ENCODE measurements at regions not wholly inside any gene's neighbourhood (a gene's known extent, or its start where the extent isn't known, plus 50 kb on each side); places are given as distances from the start of the nearest gene placed in this dataset.

DNA sequence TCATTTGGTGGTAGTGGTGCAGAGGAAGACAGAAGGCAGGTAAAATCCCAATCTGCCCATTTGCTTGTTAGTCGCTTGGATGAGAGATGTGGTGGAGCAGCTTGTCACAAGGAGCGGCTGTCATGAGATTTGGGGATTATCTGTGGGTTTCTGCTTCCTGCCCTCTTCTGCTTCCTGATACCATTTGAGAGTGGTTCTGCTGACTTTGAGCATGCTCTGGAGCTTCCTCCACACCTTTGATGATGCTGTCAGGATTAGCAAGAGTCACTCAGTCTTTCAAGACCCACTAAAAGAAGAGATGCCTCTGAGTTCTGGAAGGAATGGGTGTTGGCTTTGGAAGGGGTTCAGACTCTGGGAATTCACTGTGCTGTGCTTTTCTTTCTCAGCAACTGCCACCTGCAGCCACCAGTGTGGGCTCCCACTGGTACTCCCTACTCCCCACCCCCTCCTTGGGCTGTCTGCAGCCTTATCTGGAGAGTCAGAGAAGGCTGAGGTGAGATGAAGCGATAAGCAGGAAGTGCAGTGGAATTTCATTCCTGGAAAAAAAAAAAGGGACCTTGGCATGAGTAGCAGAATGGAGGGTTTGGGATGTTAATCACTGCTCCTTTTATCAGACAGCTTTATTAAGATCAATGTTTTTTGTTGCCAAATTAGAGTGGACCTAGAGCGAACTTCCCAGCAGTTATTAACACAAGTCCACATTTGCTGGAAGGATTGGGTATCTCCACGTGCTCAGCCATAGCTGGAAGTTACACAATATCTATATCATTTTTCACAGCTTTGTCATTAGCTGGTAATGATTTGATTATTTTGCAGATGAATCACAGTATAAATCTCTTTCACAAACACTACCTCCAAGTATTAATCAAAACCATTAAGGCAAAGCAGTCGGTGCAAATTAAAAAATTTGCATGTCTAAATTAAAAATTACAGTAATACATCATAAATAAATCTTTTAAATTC, 233.0 kb upstream of the SATB1 start:
- TF ChIP-seq, protein P1, sequence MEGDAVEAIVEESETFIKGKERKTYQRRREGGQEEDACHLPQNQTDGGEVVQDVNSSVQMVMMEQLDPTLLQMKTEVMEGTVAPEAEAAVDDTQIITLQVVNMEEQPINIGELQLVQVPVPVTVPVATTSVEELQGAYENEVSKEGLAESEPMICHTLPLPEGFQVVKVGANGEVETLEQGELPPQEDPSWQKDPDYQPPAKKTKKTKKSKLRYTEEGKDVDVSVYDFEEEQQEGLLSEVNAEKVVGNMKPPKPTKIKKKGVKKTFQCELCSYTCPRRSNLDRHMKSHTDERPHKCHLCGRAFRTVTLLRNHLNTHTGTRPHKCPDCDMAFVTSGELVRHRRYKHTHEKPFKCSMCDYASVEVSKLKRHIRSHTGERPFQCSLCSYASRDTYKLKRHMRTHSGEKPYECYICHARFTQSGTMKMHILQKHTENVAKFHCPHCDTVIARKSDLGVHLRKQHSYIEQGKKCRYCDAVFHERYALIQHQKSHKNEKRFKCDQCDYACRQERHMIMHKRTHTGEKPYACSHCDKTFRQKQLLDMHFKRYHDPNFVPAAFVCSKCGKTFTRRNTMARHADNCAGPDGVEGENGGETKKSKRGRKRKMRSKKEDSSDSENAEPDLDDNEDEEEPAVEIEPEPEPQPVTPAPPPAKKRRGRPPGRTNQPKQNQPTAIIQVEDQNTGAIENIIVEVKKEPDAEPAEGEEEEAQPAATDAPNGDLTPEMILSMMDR (optimal IDR thresholded peaks at IDR 0.05 in 1 of 3, IDR thresholded peaks at IDR 0.05 in 1 of 3, conservative IDR thresholded peaks at IDR 0.05 in 1 of 3; ENCODE audit: extremely low read depth in 1 of 3, insufficient read depth in 2 of 3, low read length in 3 of 3): no peak
- TF ChIP-seq EZH2 (IDR thresholded peaks at IDR 0.05; ENCODE audit: low read length): no peak

Data from keratinocyte (primary cell).